Tibial nerve (tissue), 3 donors: ENCODE measurements at regions not wholly inside any gene's neighbourhood (a gene's known extent, or its start where the extent isn't known, plus 50 kb on each side); places are given as distances from the start of the nearest gene placed in this dataset.

Experiments used
- POLR2A ChIP-seq, 2 donors: fragments of 450-650 bp; IDR thresholded peaks; one replicate each; pipeline ENCODE4 v1.6.1; 2017; ENCODE audit warnings: antibody characterized with exemption in 2 of 2, mild to moderate bottlenecking in 2 of 2, moderate library complexity in 2 of 2
- TF ChIP-seq, protein P1 (sequence below), 5 experiments: fragments of 200-600 bp in 3 of 5; fragments of 450-650 bp in 2 of 5; sonication (generic) in 3 of 5; IDR thresholded peaks; one replicate each; pipeline ENCODE4 v1.5.1; 2016 to 2019; ENCODE audit warnings: antibody characterized with exemption in 5 of 5, mild to moderate bottlenecking in 3 of 5, moderate library complexity in 2 of 5

GRCh38 chr1:187624812-187625545 lies 796.2 kb downstream of the PLA2G4A start:
- TF ChIP-seq, protein P1, sequence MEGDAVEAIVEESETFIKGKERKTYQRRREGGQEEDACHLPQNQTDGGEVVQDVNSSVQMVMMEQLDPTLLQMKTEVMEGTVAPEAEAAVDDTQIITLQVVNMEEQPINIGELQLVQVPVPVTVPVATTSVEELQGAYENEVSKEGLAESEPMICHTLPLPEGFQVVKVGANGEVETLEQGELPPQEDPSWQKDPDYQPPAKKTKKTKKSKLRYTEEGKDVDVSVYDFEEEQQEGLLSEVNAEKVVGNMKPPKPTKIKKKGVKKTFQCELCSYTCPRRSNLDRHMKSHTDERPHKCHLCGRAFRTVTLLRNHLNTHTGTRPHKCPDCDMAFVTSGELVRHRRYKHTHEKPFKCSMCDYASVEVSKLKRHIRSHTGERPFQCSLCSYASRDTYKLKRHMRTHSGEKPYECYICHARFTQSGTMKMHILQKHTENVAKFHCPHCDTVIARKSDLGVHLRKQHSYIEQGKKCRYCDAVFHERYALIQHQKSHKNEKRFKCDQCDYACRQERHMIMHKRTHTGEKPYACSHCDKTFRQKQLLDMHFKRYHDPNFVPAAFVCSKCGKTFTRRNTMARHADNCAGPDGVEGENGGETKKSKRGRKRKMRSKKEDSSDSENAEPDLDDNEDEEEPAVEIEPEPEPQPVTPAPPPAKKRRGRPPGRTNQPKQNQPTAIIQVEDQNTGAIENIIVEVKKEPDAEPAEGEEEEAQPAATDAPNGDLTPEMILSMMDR (IDR thresholded peaks at IDR 0.05): no peak
- no peak for TF ChIP-seq POLR2A (IDR thresholded peaks at IDR 0.05)
